GM12878 (cell line): ENCODE measurements at regions not wholly inside any gene's neighbourhood (a gene's known extent, or its start where the extent isn't known, plus 50 kb on each side); places are given as distances from the start of the nearest gene placed in this dataset.

ENCODE experiments used
- BCL11A ChIP-seq: IDR thresholded peaks from 2 replicates; pipeline ENCODE4 v1.6.1; 2011; ENCODE audit warnings: low read depth, low read length
- EZH2 ChIP-seq: IDR thresholded peaks from 2 replicates; pipeline ENCODE4 v1.6.1; 2012; ENCODE audit warnings: low read depth, mild to moderate bottlenecking, control low read depth, inconsistent platforms, low read length, borderline replicate concordance; ENCODE audit not compliant: control insufficient read depth
- FOS ChIP-seq: IDR thresholded peaks from 3 replicates; pipeline ENCODE4 v1.6.1; 2011; ENCODE audit warnings: borderline replicate concordance; ENCODE audit not compliant: insufficient read length; ENCODE audit errors: extremely low read depth
- MEF2B ChIP-seq: fragments of 450-650 bp; IDR thresholded peaks from 2 replicates; pipeline ENCODE4 v1.6.1; 2018; ENCODE audit warnings: mild to moderate bottlenecking, moderate library complexity; ENCODE audit not compliant: partially characterized antibody, poor library complexity, severe bottlenecking
- MXI1 ChIP-seq: fragments of 150-350 bp; IDR thresholded peaks from 2 replicates; pipeline ENCODE4 v1.6.1; 2011; ENCODE audit warnings: low read depth, mild to moderate bottlenecking, inconsistent platforms, low read length, improper control_type of control experiment
- NRF1 ChIP-seq: conservative IDR thresholded peaks from 2 replicates; pipeline ENCODE4 v1.6.1; 2011; ENCODE audit warnings: mild to moderate bottlenecking, low read depth, low read length, improper control_type of control experiment
- STAT1 ChIP-seq: fragments of 450-650 bp; conservative IDR thresholded peaks from 2 replicates; pipeline ENCODE4 v1.6.1; 2014; ENCODE audit warnings: antibody characterized with exemption, mild to moderate bottlenecking
- ZBTB33 ChIP-seq: fragments of 450-650 bp; IDR thresholded peaks from 2 replicates; pipeline ENCODE4 v1.6.1; 2017; ENCODE audit warnings: mild to moderate bottlenecking
- TF ChIP-seq, protein P1 (sequence below), 3 experiments: IDR thresholded peaks in 2 of 3; conservative IDR thresholded peaks in 1 of 3; 2 replicates each; pipeline ENCODE4 v1.5.1; 2011; ENCODE audit warnings: low read depth in 3 of 3, low read length in 3 of 3, mild to moderate bottlenecking in 3 of 3, control low read depth in 2 of 3, moderate library complexity in 2 of 3, inconsistent platforms in 1 of 3, mixed read lengths in 1 of 3; ENCODE audit not compliant: control insufficient read depth in 2 of 3, insufficient read depth in 1 of 3; ENCODE audit errors: extremely low read depth in 1 of 3

DNA sequence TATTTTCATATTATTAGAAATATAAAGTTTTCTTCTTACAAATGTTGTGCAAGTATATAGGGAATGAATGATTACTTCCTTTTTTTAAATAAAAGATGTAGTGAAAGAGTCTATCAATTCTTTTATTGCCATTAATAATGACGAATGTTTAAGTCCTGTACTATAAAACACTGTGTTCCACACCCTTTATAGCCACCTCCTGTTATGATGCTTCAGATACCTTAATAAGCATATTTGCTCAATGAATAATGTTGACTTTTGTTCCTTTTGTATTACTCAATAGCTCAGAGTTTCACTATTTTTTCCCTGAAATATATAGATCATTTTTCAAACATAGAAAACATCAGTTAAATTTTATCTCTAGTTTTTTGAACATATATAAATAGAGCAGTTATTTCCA is 378.2 kb upstream of the THBS1 start:
- TF ChIP-seq NRF1 (no peak), ZBTB33 (no peak), EZH2 (no peak), MXI1 (no peak), BCL11A (no peak), MEF2B (no peak), STAT1 (no peak), FOS (no peak)
- TF ChIP-seq, protein P1, sequence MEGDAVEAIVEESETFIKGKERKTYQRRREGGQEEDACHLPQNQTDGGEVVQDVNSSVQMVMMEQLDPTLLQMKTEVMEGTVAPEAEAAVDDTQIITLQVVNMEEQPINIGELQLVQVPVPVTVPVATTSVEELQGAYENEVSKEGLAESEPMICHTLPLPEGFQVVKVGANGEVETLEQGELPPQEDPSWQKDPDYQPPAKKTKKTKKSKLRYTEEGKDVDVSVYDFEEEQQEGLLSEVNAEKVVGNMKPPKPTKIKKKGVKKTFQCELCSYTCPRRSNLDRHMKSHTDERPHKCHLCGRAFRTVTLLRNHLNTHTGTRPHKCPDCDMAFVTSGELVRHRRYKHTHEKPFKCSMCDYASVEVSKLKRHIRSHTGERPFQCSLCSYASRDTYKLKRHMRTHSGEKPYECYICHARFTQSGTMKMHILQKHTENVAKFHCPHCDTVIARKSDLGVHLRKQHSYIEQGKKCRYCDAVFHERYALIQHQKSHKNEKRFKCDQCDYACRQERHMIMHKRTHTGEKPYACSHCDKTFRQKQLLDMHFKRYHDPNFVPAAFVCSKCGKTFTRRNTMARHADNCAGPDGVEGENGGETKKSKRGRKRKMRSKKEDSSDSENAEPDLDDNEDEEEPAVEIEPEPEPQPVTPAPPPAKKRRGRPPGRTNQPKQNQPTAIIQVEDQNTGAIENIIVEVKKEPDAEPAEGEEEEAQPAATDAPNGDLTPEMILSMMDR (IDR thresholded peaks at IDR 0.05 in 2 of 3, conservative IDR thresholded peaks at IDR 0.05 in 1 of 3; ENCODE audit: control insufficient read depth in 2 of 3, extremely low read depth in 1 of 3, insufficient read depth in 1 of 3, low read depth in 3 of 3, low read length in 3 of 3) = no peak
